ENCODE measurements at regions not wholly inside any gene's neighbourhood (a gene's known extent, or its start where the extent isn't known, plus 50 kb on each side); places are given as distances from the start of the nearest gene placed in this dataset.
"Not testable (repeated sequence)": the region's sequence is repeated elsewhere in the genome, so short reads cannot be mapped to it uniquely, and the experiment has no call there.

DNA sequence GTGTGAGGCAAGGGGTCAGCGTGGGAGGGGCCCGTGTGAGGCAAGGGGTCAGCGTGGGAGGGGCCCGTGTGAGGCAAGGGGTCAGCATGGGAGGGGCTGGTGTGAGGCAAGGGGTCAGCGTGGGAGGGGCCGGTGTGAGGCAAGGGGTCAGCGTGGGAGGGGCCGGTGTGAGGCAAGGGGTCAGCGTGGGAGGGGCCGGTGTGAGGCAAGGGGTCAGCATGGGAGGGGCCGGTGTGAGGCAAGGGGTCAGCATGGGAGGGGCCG is 119.2 kb downstream of the SEPTIN14 start:
- DNase-seq: not testable (repeated sequence)

DNA sequence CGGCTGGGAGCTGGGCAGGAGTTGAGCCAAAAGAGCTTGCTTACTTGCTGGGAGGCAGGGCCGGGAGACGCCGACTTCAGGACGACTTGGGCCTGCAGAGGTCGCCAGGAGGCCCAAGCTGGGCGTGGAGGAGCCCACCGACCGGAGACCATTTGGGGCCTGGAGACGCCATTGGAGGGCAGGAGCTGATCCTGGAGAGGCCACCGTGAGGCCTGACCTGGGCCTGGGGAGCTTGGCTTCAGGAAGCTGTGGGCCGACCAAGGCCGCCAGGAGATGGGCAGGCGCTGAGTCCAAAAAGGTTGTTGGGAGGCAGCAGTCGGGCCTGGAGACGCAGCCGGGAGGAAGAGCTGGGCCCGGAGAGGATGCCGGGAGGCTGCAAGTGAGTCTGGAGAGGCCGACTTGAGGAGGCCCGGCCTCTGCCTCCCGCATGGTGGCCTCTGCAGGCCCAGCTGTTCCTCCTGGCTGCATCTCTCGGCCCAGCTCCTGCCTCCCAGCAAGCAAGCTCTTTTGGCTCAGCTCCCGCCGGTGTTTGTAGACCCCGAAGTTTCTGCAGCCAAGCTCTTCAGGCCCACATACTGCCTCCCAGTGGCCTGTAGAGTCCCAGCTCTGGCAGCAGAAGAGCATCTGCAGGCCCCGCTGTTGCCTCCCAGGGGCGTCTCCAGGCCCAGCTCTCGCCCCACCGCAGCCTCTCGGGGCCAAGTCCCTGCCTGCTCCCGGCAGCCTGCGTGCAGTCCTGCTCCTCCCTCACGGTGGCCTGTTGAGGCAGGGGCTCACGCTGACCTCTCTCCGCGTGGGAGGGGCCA is 119.7 kb downstream of the SEPTIN14 start:
- DNase-seq: not testable (repeated sequence)

DNA sequence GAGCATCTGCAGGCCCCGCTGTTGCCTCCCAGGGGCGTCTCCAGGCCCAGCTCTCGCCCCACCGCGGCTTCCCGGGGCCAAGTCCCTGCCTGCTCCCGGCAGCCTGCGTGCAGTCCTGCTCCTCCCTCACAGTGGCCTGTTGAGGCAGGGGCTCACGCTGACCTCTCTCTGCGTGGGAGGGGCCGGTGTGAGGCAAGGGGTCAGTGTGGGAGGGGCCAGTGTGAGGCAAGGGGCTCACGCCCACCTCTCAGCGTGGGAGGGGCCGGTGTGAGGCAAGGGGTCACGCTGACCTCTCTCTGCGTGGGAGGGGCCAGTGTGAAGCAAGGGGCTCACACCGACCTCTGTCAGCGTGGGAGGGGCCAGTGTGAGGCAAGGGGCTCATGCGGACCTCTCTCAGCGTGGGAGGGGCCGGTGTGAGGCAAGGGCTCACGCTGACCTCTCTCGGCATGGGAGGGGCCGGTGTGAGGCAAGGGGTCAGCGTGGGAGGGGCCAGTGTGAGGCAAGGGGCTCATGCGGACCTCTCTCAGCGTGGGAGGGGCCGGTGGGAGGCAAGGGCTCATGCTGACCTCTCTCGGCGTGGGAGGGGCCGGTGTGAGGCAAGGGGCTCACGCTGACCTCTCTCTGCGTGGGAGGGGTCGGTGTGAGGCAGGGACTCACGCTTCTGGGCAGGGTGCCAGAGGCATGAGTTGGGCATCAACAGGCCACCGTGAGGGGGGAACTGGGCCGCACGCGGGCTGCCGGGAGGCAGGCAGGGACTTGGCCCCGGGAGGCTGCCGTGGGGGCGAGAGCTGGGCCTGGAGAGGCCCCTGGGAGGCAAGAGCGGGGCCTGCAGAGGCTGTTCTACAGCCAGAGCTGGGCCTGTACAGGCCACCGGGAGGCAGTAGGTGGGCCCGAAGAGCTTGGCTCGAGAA is 120.6 kb downstream of the SEPTIN14 start:
- DNase-seq: not testable (repeated sequence)

DNA sequence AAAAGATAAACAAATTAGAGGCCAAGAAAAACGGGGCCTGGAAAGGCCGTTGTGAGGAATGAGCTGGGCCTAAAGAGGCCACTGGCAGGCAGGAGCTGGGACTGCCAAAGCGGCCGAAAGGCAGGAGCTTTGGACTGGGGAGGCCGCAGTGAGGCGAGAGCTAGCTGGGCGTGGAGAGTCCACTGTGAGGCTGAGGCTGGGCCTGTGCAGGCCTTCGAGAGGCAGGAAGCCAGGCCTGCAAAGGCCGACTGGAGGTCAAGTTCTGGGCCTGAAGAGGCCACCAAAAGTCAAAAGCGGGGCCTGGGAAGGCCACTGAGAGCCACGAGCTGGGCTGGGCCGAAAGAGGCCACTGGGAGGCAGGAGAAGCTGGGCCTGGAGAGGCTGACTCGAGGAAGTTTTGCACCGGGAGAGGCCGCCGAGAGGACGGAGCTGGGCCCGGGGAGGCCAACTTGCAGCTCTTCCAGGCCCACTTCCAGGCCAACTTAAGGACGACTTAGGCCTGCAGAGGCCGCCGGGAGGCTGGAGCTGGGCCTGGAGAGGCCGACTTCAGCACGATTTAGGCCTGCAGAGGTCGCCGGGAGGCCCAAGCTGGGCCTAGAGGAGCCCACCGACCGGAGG is 121.8 kb downstream of the SEPTIN14 start:
- DNase-seq: not testable (repeated sequence)

DNA sequence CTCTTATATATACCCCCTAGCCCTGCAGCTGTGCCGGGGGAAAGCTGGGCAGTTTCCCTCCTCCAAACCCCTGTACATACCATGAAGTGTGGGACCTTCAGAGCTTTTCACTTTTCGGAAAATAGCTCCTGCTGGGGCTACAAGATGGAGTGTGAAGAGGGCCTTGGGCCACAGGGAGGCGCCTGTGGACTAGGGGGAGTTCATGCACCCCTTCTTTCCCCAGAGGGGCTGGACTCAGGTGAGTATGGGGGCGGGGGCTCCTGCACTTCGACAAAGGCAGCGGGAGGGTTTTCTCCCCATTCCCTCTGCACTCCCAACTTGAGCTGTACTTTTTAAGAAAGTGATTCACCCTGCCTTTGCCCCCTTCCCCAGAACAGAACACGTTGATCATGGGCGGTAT is 122.5 kb downstream of the SEPTIN14 start:
- DNase-seq: not testable (repeated sequence)

DNA sequence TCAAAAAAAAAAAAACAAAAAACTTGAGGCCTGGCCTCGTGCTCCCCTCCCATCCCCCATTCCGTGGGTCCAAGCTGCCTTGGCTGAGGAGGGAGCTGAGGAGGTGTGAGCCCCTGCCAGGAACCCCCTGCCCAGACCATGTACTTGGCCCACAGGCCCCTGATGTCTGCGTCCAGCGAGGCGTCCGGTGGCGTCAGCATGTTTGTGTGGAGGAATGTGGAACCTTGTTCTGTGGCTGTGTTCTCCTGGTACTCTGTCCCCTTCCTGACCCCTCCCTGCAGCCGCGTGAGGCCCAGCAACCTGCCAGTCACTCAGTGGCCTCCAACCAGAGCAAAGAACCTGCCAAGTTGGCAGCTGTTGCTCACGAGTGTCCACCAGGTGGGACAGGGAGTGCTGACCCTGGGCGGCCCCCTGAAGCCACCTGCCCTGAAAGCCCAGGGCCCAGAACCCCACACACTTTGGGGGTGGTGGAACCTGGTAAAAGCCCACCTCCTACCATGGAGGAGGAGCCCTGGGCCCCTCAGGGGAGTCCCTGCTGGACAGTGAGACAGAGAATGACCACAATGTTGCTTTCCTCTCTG is 125.8 kb downstream of the SEPTIN14 start:
- DNase-seq: not testable (repeated sequence)

DNA sequence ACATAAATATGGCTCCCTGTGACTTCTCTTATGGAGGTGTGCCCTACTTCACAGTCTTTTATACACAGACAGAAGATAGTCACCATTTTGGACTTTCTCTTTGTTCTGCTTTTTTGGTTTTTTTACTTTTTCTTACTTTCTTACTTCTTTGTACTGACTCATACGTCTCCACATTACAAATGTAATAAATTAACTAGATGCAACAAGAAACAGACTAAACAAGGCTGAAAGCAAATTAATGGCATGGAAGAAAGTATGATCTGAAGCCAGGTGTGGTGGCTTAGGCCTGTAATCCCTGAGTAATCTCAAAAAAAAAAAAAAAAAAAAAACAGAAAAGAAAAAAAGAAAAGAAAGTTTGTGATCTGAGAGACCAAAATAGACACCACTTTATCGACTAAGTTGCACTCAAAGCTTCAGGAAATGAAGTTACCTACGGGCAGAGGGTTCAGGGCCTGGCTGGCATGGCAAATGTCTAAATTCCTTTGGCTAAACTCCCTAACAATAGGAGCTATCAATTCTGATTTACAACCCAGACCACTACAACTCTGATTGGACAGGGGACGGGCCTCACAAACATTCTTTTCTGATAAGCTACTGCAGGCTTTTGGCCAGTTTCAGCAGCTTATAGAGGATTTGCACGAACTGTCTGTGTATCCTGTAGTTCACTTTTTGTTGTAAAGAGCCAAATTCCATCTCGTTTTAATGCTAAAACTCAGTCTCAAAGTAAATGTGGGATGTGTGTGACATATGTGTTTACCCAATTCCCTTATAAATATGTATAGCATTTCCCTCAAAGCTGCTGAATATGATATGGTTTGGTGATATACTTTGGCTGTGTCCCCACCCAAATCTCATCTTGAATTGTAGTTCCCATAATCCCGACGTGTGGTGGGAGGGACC is 129.1 kb downstream of the SEPTIN14 start:
- DNase-seq: peak; percentile 13

DNA sequence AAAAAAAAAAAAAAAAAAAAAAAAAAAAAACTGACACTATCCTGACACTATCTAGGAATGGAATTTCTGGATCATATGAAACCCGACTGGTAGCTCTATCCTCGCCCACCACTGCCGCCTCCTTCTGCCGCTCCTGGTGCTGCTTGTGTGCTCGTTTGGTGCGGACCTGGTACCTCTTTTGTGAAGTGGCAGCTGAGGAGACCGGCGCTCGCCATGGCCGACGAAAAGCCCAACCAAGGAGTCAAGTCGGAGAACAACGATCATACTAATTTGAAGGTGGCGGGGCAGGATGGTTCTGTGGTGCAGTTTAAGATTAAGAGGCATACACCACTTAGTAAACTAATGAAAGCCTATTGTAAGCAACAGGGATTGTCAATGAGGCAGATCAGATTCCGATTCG is 130.6 kb downstream of the SEPTIN14 start:
- DNase-seq: no peak

DNA sequence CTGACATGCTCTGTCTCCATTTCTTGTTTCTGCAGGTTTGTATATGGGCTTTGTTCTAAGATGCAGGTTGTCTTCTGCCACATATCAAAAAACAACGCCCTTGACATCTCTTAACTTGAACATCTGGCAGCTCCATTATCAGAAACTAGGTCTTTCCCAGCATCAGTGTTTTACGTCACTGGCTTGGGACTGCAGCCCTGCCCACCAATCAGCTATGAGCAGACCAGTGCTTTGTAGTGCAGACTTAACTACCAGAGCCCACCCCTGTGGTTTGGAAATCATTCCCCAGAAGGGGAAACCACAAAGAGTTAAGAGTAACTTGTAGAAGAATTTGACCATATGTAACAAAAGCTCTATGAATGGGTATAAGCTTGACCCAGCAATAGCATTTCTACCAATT is 132.4 kb downstream of the SEPTIN14 start:
- no peak for DNase-seq

DNA sequence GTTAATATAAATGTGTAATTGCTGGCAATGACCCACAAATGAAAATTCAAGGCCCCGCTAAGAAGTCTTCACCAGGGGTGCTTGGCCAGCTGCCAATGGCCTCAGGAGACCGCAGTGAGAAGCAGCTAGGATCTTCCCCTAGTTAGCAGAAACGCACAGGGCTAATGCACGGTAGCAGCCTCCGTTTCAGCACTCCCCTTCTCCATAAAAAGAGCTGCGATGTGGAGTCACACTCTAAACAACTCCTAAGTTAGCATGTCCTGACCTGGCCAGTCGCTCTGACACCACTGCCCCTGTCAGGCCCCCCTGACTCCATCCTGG is 139.0 kb downstream of the SEPTIN14 start:
- no peak for DNase-seq

DNA sequence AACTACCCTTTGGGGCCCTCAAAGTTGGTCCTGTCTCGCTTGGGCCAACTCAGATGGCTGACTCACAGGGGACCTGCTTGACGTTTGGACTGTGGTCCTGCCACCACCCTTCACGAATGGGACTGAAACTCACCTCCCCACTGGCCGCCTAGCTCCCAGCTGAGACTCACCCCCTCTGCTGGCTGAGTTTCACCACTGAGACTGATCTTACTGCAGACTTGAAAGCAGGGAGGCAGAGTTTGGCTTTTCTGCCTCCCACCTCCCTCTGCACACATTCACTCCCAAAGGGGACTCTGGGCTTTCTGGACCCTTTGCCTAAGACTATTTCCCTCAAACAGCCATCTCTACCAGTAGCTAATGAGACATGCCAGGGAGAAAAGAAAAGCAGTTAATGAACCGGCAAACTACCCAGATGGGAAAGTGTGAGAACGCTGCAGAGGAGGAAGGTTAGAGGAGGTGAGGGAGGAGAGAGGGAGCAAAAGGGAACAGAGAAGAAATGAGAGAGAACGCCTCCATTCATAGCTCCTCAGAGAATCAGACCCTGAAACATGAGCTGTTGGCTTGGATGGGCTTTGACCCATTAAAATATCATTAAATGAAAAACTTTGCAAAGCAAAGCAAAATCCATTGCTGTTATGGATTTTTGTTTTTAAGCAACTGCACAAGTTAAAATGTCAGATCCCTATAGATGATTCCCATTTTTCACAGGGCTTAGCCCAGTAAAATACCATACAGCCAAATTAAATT is 139.5 kb downstream of the SEPTIN14 start:
- not testable (repeated sequence) for DNase-seq

DNA sequence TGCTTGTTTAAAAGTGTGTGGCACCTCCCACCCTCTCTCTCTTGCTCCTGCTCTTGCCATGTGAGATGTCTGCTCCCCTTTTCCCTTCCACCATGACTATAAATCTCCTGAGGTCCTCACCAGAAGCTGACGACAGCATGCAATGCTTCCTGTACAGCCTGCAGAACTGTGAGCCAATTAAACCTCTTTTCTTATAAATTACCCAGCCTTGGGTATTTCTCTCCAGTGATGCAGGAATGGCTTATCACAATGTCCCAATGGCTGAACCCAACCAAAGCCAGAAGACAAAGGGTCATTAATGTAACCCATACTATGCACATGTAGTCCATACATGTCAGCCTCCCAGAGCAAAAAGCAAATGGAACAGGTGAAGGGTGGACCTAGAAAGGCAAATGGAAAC is 141.5 kb downstream of the SEPTIN14 start:
- DNase-seq: not testable (repeated sequence)

DNA sequence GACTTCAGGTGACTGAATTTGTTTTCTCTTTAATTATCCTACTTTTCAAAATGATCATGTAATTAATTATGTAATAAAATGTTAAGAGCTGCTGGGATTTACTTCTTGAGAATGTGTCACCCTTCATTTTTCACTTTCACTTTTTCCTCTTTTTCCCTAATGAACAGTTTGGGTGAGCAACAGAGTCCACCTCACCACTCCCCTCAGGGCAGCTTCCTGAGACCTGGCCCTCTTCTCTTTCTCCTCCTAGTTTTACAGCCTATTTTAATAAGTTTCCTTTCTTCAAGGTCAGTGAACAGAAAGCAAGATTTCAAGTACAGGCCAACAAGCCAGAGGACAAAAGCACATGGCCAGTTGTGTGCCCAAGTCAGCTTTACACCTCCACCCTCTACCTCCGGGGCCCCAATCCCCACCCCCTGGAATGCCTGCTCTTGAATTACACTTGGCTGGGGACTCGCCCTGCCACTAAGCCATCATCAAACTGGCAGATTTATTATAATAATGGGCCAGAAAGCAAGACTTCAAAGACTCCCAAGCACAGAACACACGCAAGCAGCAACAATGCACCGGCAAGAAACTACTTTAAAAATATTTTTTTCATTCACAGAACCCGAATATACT is 143.1 kb upstream of the VOPP1 start:
- DNase-seq: not testable (repeated sequence)

DNA sequence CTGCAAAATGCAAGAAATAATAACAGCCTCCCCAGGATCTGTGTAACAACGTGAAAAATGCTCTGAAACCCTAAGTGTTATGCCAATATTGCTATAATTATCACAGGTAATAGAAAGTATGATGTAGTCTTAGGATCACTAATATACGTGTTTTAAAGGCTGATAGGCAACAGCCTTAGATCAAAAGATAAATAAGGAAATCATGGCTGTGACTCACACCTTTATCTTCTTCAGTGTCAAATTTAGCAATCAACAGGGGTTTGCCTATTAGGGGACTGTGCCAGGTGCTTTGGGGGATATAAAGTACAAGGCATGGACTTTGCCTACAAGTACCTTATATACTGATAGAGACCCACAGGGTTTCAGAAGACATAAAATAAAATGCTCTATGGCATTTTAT is 142.1 kb upstream of the VOPP1 start:
- DNase-seq: not testable (repeated sequence)

DNA sequence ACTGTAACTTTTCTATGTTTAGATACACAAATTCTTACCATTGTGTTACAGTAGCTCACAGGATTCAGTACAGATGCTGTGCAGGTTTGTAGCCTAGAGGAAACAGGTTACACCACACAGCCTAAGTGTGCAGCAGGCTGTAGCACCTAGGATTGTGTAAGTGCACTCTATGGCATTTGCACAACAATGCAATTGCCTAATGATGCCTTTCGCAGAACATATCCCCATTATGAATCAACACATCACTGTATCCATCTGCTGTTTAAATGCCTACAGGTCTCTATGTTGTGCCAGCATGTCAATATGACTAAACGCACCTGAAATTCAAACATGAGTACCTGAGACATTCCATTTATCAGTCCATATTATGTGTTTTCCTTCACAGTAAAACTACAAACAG is 138.0 kb upstream of the VOPP1 start:
- not testable (repeated sequence) for DNase-seq

DNA sequence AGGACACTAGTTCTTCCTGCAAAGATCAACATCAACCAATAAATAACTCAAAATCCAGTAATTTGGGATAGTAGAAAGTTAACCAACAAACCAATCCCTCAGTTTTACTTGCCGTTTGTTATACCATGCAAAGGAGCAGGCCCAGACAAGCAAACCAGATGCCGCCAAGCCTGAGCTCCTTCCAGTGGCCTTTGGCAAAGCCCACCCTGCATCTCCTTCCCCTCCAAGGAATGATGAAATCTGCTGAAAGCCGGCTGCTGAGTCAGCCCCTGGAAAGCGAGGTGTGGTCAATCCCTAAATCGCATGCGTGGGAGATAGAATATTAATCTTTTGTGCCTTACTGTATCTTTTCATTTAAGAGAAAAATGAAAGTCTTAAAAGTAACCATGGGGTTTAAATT is 135.7 kb upstream of the VOPP1 start:
- peak; percentile 48 for DNase-seq

DNA sequence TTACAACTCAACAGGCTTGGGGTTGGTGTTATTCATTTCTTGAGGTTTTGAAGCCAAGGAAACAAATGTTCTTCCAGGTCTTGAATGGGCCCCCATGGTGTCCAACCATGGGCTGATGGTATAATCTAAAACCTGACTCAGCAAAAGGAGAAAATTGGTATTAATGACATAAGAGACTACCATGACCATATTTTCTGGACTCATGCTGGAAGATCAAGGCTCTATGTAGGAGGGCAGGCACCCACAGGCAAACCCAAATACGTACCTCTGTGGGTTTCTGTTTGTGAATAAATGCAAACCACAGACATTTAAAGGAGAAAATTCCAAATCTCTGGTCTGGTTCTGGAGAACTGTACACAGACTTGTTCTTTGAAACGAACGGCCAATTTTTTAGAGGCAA is 135.1 kb upstream of the VOPP1 start:
- not testable (repeated sequence) for DNase-seq

DNA sequence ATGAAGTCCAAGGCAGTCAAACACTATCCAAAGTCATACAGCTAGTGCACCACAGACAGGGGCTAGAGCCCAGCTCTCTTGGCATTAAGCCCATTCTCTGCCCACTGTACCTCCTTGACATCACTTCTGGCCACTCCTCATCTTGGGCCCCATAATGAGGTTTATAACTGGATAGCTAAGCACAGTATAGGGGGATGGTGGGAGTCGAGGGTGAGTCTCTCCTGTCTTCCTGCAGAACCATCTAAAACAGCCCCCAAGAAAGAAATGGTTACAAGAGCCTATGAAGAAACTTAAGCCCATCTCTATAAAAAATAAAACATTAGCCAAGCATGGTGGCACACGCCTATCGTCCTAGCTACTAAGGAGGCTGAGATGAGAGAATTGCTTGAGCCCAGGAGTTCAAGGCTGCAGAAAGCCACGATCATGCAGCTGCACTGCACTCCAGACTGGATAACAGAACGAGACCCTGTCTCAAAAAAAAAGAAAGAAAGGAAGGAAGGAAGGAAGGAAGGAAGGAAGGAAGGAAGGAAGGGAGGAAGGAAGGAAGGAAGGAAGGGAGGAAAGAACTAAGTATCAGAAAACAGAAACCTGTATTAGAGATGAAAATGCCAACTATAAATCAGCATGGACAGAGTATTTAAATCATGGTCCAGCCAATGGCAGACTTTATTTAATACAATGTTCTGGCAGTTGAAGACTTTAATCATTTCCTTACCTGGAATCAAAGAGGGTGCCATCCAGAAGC is 134.3 kb upstream of the VOPP1 start:
- not testable (repeated sequence) for DNase-seq

DNA sequence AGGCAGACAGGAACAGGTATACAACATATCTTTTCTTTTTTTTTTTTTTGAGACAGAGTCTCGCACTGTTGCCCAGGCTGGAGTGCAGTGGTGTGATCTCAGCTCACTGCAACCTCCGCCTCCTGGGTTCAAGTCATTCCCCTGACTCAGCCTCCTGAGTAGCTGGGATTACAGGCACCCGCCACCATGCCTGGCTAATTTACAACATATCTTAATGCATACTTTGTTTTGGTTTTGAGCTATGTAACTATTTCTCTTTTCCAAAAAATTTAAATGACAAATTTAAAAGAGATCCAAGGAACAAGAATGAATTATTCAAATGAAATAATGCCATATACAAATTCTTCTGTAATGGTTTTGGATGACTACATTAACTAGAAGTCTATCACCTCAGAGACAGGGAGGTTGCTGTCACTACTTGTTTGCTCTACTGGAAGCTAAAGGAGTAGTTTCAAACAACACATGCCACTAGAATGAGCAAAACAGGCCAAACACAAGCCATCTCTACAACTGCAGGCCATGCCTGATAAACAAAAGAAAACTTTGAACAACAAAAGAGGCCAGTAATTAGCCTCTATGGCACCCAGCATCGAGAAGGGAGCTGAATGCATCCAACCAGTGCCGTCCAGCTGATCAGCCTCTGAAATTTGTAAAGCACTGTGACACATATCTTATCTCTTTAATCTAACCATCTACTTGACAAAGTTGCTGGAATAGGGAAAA is 133.6 kb upstream of the VOPP1 start:
- DNase-seq: not testable (repeated sequence)

DNA sequence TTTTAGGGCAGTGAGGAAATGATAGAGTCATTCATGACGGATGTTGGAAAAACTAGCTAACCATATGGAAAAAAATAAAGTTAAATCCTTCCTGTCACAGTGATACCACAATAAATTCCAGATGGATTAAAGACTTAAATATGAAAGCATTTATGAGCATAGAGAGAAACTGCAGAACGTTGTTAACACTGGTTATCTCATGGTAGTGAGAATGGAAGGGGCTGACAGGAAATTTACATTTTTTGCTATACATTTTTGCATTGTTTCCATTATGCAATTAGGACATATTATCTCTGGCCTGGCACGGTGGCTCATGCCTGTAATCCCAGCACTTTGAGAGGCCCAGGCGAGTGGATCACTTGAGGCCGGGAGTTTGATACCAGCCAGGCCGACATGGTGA is 130.5 kb upstream of the VOPP1 start:
- not testable (repeated sequence) for DNase-seq
